ENCODE measurements at regions not wholly inside any gene's neighbourhood (a gene's known extent, or its start where the extent isn't known, plus 50 kb on each side); places are given as distances from the start of the nearest gene placed in this dataset.
A peak's percentile ranks its signal among the peaks of the same experiment; 100 is the strongest.

DNA sequence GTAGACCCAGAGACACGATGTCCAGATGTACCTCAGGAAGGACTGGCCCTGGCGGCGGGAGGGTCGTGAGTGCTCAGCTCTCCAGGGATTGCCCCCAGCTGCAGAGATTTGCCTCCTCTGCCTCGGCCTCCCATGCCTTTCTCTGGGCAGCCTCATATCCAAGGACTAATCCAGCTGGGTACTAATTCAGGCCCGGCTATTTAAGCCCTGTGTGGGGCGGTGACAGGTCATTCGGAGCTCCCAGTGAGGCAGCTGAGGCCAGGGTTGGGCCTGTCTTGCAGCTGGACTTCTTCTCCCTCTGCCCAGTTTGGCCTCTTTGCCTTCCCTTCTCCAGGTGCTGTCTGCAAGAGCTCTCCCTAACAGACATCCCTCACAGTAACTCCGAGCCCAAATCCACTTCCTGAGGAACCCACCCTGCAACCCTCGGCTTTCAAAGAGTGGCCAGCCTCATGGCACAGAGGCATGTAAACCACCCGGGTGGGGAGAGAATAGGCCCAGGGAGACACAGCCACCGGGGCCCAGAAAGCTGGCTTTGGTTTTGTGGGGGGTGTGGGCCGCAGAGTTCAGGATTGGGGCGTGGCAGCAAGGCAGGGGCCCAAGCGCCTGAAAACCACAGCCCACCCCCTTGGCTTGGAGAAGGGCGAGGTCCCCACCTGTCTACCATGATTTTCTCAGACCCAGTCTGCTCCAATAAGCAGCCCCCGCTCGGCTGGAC lies 85.8 kb downstream of the PPCDC start:
- TF ChIP-seq, protein P1, sequence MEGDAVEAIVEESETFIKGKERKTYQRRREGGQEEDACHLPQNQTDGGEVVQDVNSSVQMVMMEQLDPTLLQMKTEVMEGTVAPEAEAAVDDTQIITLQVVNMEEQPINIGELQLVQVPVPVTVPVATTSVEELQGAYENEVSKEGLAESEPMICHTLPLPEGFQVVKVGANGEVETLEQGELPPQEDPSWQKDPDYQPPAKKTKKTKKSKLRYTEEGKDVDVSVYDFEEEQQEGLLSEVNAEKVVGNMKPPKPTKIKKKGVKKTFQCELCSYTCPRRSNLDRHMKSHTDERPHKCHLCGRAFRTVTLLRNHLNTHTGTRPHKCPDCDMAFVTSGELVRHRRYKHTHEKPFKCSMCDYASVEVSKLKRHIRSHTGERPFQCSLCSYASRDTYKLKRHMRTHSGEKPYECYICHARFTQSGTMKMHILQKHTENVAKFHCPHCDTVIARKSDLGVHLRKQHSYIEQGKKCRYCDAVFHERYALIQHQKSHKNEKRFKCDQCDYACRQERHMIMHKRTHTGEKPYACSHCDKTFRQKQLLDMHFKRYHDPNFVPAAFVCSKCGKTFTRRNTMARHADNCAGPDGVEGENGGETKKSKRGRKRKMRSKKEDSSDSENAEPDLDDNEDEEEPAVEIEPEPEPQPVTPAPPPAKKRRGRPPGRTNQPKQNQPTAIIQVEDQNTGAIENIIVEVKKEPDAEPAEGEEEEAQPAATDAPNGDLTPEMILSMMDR (IDR thresholded peaks at IDR 0.05): no peak
- POLR2A ChIA-PET: interaction anchor here (0.6 to 1.8 kb wide), 9 partner anchors 14 to 259 kb away, joined by 3 to 11 read pairs (median 3); partner anchors contain the start of genes C15orf39, MAN2C1 and PPCDC
- Mint-ChIP-seq H3K27me3 (peaks cover 23% of the 10 kb centered on the region), H3K9me3 (peaks cover 8% of the 10 kb centered on the region), H3K4me1 (ENCODE audit: low read depth) (peaks cover 41% of the 10 kb centered on the region), H3K4me3 (no peak overlapping the region), H3K27ac (peak overlapping the region; percentile 80), H3K36me3 (ENCODE audit: low read depth) (peaks cover 7% of the 10 kb centered on the region)
- no peak for ATAC-seq
- intact Hi-C loops (cut with micrococcal nuclease): no loop called here
- CTCF ChIA-PET: interaction anchor here (1.3 to 2.5 kb wide), 6 partner anchors 21 to 95 kb away, joined by 3 to 13 read pairs (median 6); partner anchors contain the start of gene C15orf39
- no peak for DNase-seq

GRCh38 chr15:75109736-75110130 lies 86.3 kb downstream of the PPCDC start:
- TF ChIP-seq, protein P1 (IDR thresholded peaks at IDR 0.05): no peak
- Mint-ChIP-seq H3K27ac (no peak overlapping the region), H3K9me3 (peaks cover 9% of the 10 kb centered on the region), H3K36me3 (ENCODE audit: low read depth) (peaks cover 7% of the 10 kb centered on the region), H3K27me3 (peaks cover 24% of the 10 kb centered on the region), H3K4me1 (ENCODE audit: low read depth) (peaks cover 39% of the 10 kb centered on the region), H3K4me3 (no peak overlapping the region)
- ChIA-PET POLR2A (interaction anchor here (1.1 to 1.5 kb wide), 2 partner anchors 14 to 83 kb away, joined by 3 to 4 read pairs; no protein-coding TSS in a partner anchor), CTCF (interaction anchor here (1.6 to 2.5 kb wide), 3 partner anchors 20 to 95 kb away, joined by 5 to 13 read pairs (median 10); partner anchors contain the start of gene C15orf39)
- DNase-seq (no peak), ATAC-seq (no peak)
- intact Hi-C loops (cut with micrococcal nuclease): no loop called here

DNA sequence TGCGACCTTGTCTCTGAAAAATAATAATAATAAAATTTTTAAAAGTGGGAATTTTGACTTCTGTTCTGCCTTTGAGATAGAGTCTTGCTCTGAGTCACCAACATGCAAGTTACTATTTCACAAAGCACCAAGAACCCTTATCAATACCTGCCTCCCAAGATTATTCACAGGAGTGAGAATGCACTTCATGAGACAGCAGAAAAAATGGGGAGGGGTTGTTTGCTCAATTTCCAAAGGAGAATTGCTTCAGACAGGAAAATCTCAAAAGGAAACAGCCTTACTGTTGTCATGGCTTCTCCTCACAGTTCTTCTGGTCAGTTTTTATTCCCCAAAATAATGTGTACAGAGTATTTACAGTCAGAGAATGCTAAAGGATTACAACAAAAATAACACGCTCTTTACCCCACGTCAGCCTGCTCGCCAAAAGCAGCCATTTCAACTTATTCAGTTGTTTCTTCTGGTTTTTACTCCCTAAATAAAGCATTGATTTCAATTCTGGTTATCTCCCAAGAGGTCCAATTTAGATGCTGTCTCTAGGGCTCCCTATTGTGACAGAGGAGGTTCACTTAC lies 89.0 kb downstream of the PPCDC start:
- ChIA-PET POLR2A (no interaction called here), CTCF (no interaction called here)
- DNase-seq (no peak), ATAC-seq (no peak)
- H3K4me3 Mint-ChIP-seq: no peak overlapping the region
- peaks cover 30% of the 10 kb centered on the region for H3K4me1 Mint-ChIP-seq (ENCODE audit: low read depth)
- intact Hi-C loops (cut with micrococcal nuclease): no loop called here
- peaks cover 9% of the 10 kb centered on the region for H3K9me3 Mint-ChIP-seq
- H3K27me3 Mint-ChIP-seq: peaks cover 22% of the 10 kb centered on the region
- H3K36me3 Mint-ChIP-seq (ENCODE audit: low read depth): peaks cover 5% of the 10 kb centered on the region
- TF ChIP-seq, protein P1 (IDR thresholded peaks at IDR 0.05): no peak
- H3K27ac Mint-ChIP-seq: no peak overlapping the region

GRCh38 chr15:75112848-75113492 lies 88.7 kb upstream of the C15orf39 start:
- no peak overlapping the region for H3K27ac Mint-ChIP-seq
- ATAC-seq: no peak
- peaks cover 5% of the 10 kb centered on the region for H3K36me3 Mint-ChIP-seq (ENCODE audit: low read depth)
- H3K27me3 Mint-ChIP-seq: peaks cover 22% of the 10 kb centered on the region
- TF ChIP-seq, protein P1 (IDR thresholded peaks at IDR 0.05): no peak
- ChIA-PET POLR2A (no interaction called here), CTCF (no interaction called here)
- no peak for DNase-seq
- intact Hi-C loops (cut with micrococcal nuclease): no loop called here
- H3K9me3 Mint-ChIP-seq: peaks cover 9% of the 10 kb centered on the region
- H3K4me3 Mint-ChIP-seq: no peak overlapping the region
- peaks cover 27% of the 10 kb centered on the region for H3K4me1 Mint-ChIP-seq (ENCODE audit: low read depth)

DNA sequence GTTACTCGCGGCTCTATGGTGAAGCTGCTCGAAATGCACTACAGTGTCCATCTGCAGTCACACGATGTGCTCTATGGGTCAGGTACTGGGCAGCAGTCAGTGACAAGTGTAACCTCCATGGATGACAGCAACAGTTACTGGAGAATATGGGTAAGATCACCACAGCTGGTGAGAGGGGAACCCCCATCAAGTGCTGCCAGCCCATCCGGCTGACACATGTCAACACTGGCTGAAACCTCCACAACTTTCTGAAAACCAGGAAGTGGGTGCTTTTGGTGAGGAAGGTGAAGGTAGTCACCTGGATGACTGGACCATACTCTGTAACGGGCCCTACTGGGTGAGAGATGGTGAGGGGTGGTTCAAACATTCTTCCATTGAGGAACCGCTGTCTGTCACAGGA lies 87.4 kb upstream of the C15orf39 start:
- POLR2A ChIA-PET: no interaction called here
- DNase-seq (no peak), ATAC-seq (no peak)
- CTCF ChIA-PET: no interaction called here
- H3K27ac Mint-ChIP-seq: no peak overlapping the region
- H3K27me3 Mint-ChIP-seq: peaks cover 20% of the 10 kb centered on the region
- H3K36me3 Mint-ChIP-seq (ENCODE audit: low read depth): peaks cover 5% of the 10 kb centered on the region
- intact Hi-C loops (cut with micrococcal nuclease): no loop called here
- no peak overlapping the region for H3K4me3 Mint-ChIP-seq
- TF ChIP-seq, protein P1 (IDR thresholded peaks at IDR 0.05): no peak
- H3K4me1 Mint-ChIP-seq (ENCODE audit: low read depth): peaks cover 14% of the 10 kb centered on the region
- H3K9me3 Mint-ChIP-seq: peaks cover 9% of the 10 kb centered on the region

Data from activated CD8-positive, alpha-beta T cell treated with anti-CD3 and anti-CD28 coated beads for 36 hours (primary cell).